Memory B cell (primary cell): ENCODE measurements at regions not wholly inside any gene's neighbourhood (a gene's known extent, or its start where the extent isn't known, plus 50 kb on each side); places are given as distances from the start of the nearest gene placed in this dataset.

Experiments used
- ATAC-seq: fragments of 150-1000 bp; cut with Tn5 transposase; 2 replicates; pipeline ENCODE4 v1.10.0; 2021; ENCODE audit warnings: low read depth, mild to moderate bottlenecking, moderate library complexity
- DNase-seq, 2 donors: peaks; one replicate each; pipeline ENCODE4 v3.0.0; 2022; ENCODE audit warnings: low spot score in 2 of 2
- H3K27ac Mint-ChIP-seq: one replicate; pipeline ENCODE4 v1.8.0; 2022; ENCODE audit warnings: mild to moderate bottlenecking, moderate library complexity, mixed read lengths
- H3K27me3 Mint-ChIP-seq: one replicate; pipeline ENCODE4 v1.8.0; 2022; ENCODE audit warnings: mixed read lengths
- H3K36me3 Mint-ChIP-seq: one replicate; pipeline ENCODE4 v1.8.0; 2022; ENCODE audit warnings: mild to moderate bottlenecking, mixed read lengths
- H3K4me1 Mint-ChIP-seq: one replicate; pipeline ENCODE4 v1.8.0; 2022; ENCODE audit warnings: mixed read lengths
- H3K4me3 Mint-ChIP-seq: one replicate; pipeline ENCODE4 v1.8.0; 2022; ENCODE audit warnings: mild to moderate bottlenecking, moderate library complexity, mixed read lengths
- H3K9me3 Mint-ChIP-seq: one replicate; pipeline ENCODE4 v1.8.0; 2022; ENCODE audit warnings: mixed read lengths

- Mint-ChIP-seq H3K27me3 (no peaks in the 10 kb centered on the region), H3K27ac (no peak overlapping the region), H3K4me3 (no peak overlapping the region), H3K4me1 (no peaks in the 10 kb centered on the region), H3K9me3 (peaks cover 7% of the 10 kb centered on the region), H3K36me3 (no peaks in the 10 kb centered on the region)
- ATAC-seq: no peak
- no peak for DNase-seq
These were observed 222.6 kb downstream of the C6orf118 start for GRCh38 chr6:165086814-165087213.

GRCh38 chr6:165082636-165083035 is 226.8 kb downstream of the C6orf118 start:
- H3K9me3 Mint-ChIP-seq: peaks cover 3% of the 10 kb centered on the region
- ATAC-seq: no peak

GRCh38 chr6:165081944-165082532 is 227.4 kb downstream of the C6orf118 start:
- ATAC-seq (no peak), DNase-seq (no peak)
- Mint-ChIP-seq H3K27ac (no peak overlapping the region), H3K27me3 (no peaks in the 10 kb centered on the region), H3K36me3 (no peaks in the 10 kb centered on the region), H3K4me3 (no peak overlapping the region), H3K4me1 (no peaks in the 10 kb centered on the region), H3K9me3 (peaks cover 3% of the 10 kb centered on the region)

More at GRCh38 chr6:165082636-165083035, 226.8 kb downstream of the C6orf118 start:
- H3K27ac Mint-ChIP-seq: no peak overlapping the region
- no peaks in the 10 kb centered on the region for H3K36me3 Mint-ChIP-seq
- H3K27me3 Mint-ChIP-seq: no peaks in the 10 kb centered on the region
- H3K4me3 Mint-ChIP-seq: no peak overlapping the region
- DNase-seq: no peak
- no peaks in the 10 kb centered on the region for H3K4me1 Mint-ChIP-seq

- DNase-seq (no peak), ATAC-seq (no peak)
- Mint-ChIP-seq H3K9me3 (peaks cover 3% of the 10 kb centered on the region), H3K4me1 (no peaks in the 10 kb centered on the region), H3K4me3 (no peak overlapping the region), H3K27me3 (no peaks in the 10 kb centered on the region), H3K27ac (no peak overlapping the region), H3K36me3 (no peaks in the 10 kb centered on the region)
These were observed 231.5 kb downstream of the C6orf118 start for GRCh38 chr6:165077876-165078275.

GRCh38 chr6:165071906-165072305 is 237.5 kb downstream of the C6orf118 start:
- H3K9me3 Mint-ChIP-seq: peaks cover 1% of the 10 kb centered on the region

GRCh38 chr6:165060720-165061119 is 248.7 kb downstream of the C6orf118 start:
- Mint-ChIP-seq H3K36me3 (no peaks in the 10 kb centered on the region), H3K4me1 (no peaks in the 10 kb centered on the region), H3K27me3 (no peaks in the 10 kb centered on the region), H3K4me3 (no peak overlapping the region), H3K27ac (no peak overlapping the region), H3K9me3 (peaks cover 8% of the 10 kb centered on the region)
- ATAC-seq (no peak), DNase-seq (no peak)

More at GRCh38 chr6:165071906-165072305, 237.5 kb downstream of the C6orf118 start:
- Mint-ChIP-seq H3K4me3 (no peak overlapping the region), H3K36me3 (no peaks in the 10 kb centered on the region), H3K27me3 (no peaks in the 10 kb centered on the region), H3K27ac (no peak overlapping the region), H3K4me1 (no peaks in the 10 kb centered on the region)
- no peak for ATAC-seq
- DNase-seq: no peak

GRCh38 chr6:165059032-165059431 is 250.4 kb downstream of the C6orf118 start:
- peaks cover 8% of the 10 kb centered on the region for H3K9me3 Mint-ChIP-seq
- no peak overlapping the region for H3K4me3 Mint-ChIP-seq
- no peak overlapping the region for H3K27ac Mint-ChIP-seq
- H3K4me1 Mint-ChIP-seq: no peaks in the 10 kb centered on the region
- DNase-seq (no peak), ATAC-seq (no peak)
- H3K36me3 Mint-ChIP-seq: no peaks in the 10 kb centered on the region
- H3K27me3 Mint-ChIP-seq: no peaks in the 10 kb centered on the region

- H3K36me3 Mint-ChIP-seq: no peaks in the 10 kb centered on the region
- DNase-seq: no peak
- H3K4me1 Mint-ChIP-seq: no peaks in the 10 kb centered on the region
- no peaks in the 10 kb centered on the region for H3K27me3 Mint-ChIP-seq
- H3K9me3 Mint-ChIP-seq: peaks cover 7% of the 10 kb centered on the region
- no peak overlapping the region for H3K27ac Mint-ChIP-seq
- ATAC-seq: no peak
- no peak overlapping the region for H3K4me3 Mint-ChIP-seq
These were observed 253.1 kb downstream of the C6orf118 start for GRCh38 chr6:165056292-165056691.

- ATAC-seq (no peak), DNase-seq (no peak)
- H3K27ac Mint-ChIP-seq: no peak overlapping the region
- H3K27me3 Mint-ChIP-seq: no peaks in the 10 kb centered on the region
- H3K36me3 Mint-ChIP-seq: no peaks in the 10 kb centered on the region
- H3K4me3 Mint-ChIP-seq: no peak overlapping the region
- H3K9me3 Mint-ChIP-seq: peaks cover 7% of the 10 kb centered on the region
- H3K4me1 Mint-ChIP-seq: no peaks in the 10 kb centered on the region
These were observed 254.2 kb downstream of the C6orf118 start for GRCh38 chr6:165055231-165055630.

GRCh38 chr6:165052561-165053480 is 256.6 kb downstream of the C6orf118 start:
- no peaks in the 10 kb centered on the region for H3K4me1 Mint-ChIP-seq
- H3K36me3 Mint-ChIP-seq: no peaks in the 10 kb centered on the region
- no peak overlapping the region for H3K4me3 Mint-ChIP-seq
- ATAC-seq: no peak
- no peaks in the 10 kb centered on the region for H3K27me3 Mint-ChIP-seq
- peaks cover 11% of the 10 kb centered on the region for H3K9me3 Mint-ChIP-seq
- DNase-seq: no peak
- H3K27ac Mint-ChIP-seq: no peak overlapping the region

- Mint-ChIP-seq H3K36me3 (no peaks in the 10 kb centered on the region), H3K9me3 (peaks cover 11% of the 10 kb centered on the region), H3K27me3 (no peaks in the 10 kb centered on the region), H3K4me3 (no peak overlapping the region), H3K4me1 (no peaks in the 10 kb centered on the region), H3K27ac (no peak overlapping the region)
- ATAC-seq (no peak), DNase-seq (no peak)
These were observed 260.0 kb downstream of the C6orf118 start for GRCh38 chr6:165049362-165049761.

GRCh38 chr6:165047952-165048351 is 261.5 kb downstream of the C6orf118 start:
- DNase-seq: no peak
- Mint-ChIP-seq H3K4me1 (no peaks in the 10 kb centered on the region), H3K9me3 (peaks cover 13% of the 10 kb centered on the region), H3K36me3 (no peaks in the 10 kb centered on the region), H3K4me3 (no peak overlapping the region), H3K27ac (no peak overlapping the region), H3K27me3 (no peaks in the 10 kb centered on the region)
- ATAC-seq: no peak

GRCh38 chr6:165045631-165046030 is 263.8 kb downstream of the C6orf118 start:
- Mint-ChIP-seq H3K36me3 (no peaks in the 10 kb centered on the region), H3K9me3 (peaks cover 11% of the 10 kb centered on the region), H3K4me1 (no peaks in the 10 kb centered on the region), H3K27ac (no peak overlapping the region), H3K4me3 (no peak overlapping the region), H3K27me3 (no peaks in the 10 kb centered on the region)
- DNase-seq (no peak), ATAC-seq (no peak)

GRCh38 chr6:165042912-165043311 is 266.5 kb downstream of the C6orf118 start:
- ATAC-seq: no peak
- Mint-ChIP-seq H3K9me3 (peaks cover 8% of the 10 kb centered on the region), H3K27ac (no peak overlapping the region), H3K4me1 (no peaks in the 10 kb centered on the region), H3K36me3 (no peaks in the 10 kb centered on the region), H3K27me3 (no peaks in the 10 kb centered on the region), H3K4me3 (no peak overlapping the region)
- DNase-seq: no peak
